ENCODE measurements at regions not wholly inside any gene's neighbourhood (a gene's known extent, or its start where the extent isn't known, plus 50 kb on each side); places are given as distances from the start of the nearest gene placed in this dataset.
A peak's percentile ranks its signal among the peaks of the same experiment; 100 is the strongest.

DNA sequence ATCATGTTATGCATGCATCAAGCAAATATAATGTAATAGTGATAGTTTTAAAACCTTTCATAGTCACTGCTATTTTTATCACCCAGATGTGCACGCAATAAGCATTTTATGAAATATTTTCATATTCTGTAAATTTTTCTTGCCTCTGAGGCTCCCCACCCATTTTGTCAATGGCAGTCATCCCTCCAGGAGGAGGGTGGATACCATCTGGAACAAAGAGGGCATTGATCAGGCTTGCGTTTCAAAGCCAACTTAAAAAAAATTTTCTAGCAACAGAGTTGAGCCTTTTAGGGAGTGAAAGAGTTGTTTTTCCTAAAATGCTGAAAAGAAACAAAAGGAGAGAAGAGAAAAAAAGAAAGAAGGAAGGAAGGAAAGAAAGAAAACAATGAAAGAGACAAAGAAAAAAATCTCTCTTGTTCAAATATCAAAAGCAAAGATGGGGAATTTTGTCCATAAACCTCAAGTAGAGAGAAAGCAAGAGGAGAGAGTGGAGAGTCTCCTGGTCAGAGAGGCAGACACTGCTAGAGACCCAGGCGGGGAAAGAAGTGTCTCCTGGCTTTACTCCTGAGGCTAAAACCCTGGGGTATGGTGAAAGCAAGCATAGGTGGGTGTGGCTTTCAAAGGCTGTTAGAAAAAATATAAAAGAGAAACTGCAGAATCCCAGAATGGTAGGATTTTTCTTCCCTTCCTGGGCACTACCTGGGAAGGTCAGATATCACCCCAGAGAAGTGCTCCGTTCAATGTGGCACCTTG, 63.6 kb upstream of the KLF12 start:
- H3K36me3 ChIP-seq (ENCODE audit: control insufficient read depth in 2 of 3, insufficient read depth in 3 of 3, low read length in 3 of 3), result no peaks in the 10 kb centered on the region
- no peak overlapping the region for H3K4me3 ChIP-seq (ENCODE audit: low read length in 3 of 3)
- intact Hi-C loops (cut with DNase I), result no loop called here
- H3K27me3 ChIP-seq (ENCODE audit: control insufficient read depth, insufficient read depth, low read length), result no peaks in the 10 kb centered on the region
- H3K9ac ChIP-seq (ENCODE audit: low read length in 3 of 3), result no peak overlapping the region
- no peak for FAIRE-seq
- TF ChIP-seq, protein P1, sequence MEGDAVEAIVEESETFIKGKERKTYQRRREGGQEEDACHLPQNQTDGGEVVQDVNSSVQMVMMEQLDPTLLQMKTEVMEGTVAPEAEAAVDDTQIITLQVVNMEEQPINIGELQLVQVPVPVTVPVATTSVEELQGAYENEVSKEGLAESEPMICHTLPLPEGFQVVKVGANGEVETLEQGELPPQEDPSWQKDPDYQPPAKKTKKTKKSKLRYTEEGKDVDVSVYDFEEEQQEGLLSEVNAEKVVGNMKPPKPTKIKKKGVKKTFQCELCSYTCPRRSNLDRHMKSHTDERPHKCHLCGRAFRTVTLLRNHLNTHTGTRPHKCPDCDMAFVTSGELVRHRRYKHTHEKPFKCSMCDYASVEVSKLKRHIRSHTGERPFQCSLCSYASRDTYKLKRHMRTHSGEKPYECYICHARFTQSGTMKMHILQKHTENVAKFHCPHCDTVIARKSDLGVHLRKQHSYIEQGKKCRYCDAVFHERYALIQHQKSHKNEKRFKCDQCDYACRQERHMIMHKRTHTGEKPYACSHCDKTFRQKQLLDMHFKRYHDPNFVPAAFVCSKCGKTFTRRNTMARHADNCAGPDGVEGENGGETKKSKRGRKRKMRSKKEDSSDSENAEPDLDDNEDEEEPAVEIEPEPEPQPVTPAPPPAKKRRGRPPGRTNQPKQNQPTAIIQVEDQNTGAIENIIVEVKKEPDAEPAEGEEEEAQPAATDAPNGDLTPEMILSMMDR (IDR thresholded peaks at IDR 0.05; ENCODE audit: borderline replicate concordance, extremely low read depth, insufficient read depth), result no peak
- no peaks in the 10 kb centered on the region for H3K4me1 ChIP-seq (ENCODE audit: control insufficient read depth in 2 of 3, insufficient read depth in 2 of 3, low read depth in 1 of 3, low read length in 3 of 3)
- no peaks in the 10 kb centered on the region for H3K9me3 ChIP-seq (ENCODE audit: control insufficient read depth in 2 of 3, insufficient read depth in 1 of 3, low read length in 3 of 3)
- DNase-seq, result no peak
- H3K27ac ChIP-seq (ENCODE audit: low read depth in 2 of 2, low read length in 2 of 2), result no peak overlapping the region

GRCh38 chr13:74194846-74195245, 60.6 kb upstream of the KLF12 start:
- FAIRE-seq (no peak), DNase-seq (no peak)
- Histone ChIP-seq H3K27ac (ENCODE audit: low read depth in 2 of 2, low read length in 2 of 2) (no peak overlapping the region), H3K4me3 (ENCODE audit: low read length in 3 of 3) (no peak overlapping the region), H3K27me3 (ENCODE audit: control insufficient read depth, insufficient read depth, low read length) (no peaks in the 10 kb centered on the region), H3K36me3 (ENCODE audit: control insufficient read depth in 2 of 3, insufficient read depth in 3 of 3, low read length in 3 of 3) (no peaks in the 10 kb centered on the region), H3K9me3 (ENCODE audit: control insufficient read depth in 2 of 3, insufficient read depth in 1 of 3, low read length in 3 of 3) (no peaks in the 10 kb centered on the region), H3K9ac (ENCODE audit: low read length in 3 of 3) (no peak overlapping the region), H3K4me1 (ENCODE audit: control insufficient read depth in 2 of 3, insufficient read depth in 2 of 3, low read depth in 1 of 3, low read length in 3 of 3) (no peaks in the 10 kb centered on the region)
- TF ChIP-seq, protein P1 (IDR thresholded peaks at IDR 0.05; ENCODE audit: borderline replicate concordance, extremely low read depth, insufficient read depth), result no peak
- intact Hi-C loops (cut with DNase I), result no loop called here

DNA sequence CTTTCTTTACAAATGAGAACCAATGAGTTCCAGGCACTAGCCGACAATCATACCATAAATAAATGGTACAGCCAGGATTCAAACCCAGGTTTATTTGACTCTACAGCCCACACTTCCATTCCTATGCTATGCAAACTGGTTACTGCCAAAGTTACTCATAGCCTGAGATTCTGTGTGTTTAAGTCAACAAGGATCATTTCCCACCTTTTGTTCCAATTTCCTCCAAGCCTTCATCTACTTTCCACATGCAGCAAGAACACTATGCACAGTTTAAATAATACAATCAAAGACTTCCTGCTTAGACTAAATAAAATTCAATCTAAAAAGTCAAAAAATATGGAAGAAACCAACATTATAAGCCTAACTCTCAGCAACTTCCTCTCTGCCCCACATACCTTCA, 59.2 kb upstream of the KLF12 start:
- DNase-seq (no peak), FAIRE-seq (no peak)
- intact Hi-C loops (cut with DNase I), result no loop called here
- no peaks in the 10 kb centered on the region for H3K27me3 ChIP-seq (ENCODE audit: control insufficient read depth, insufficient read depth, low read length)
- no peak overlapping the region for H3K27ac ChIP-seq (ENCODE audit: low read depth in 2 of 2, low read length in 2 of 2)
- no peaks in the 10 kb centered on the region for H3K36me3 ChIP-seq (ENCODE audit: control insufficient read depth in 2 of 3, insufficient read depth in 3 of 3, low read length in 3 of 3)
- TF ChIP-seq, protein P1 (IDR thresholded peaks at IDR 0.05; ENCODE audit: borderline replicate concordance, extremely low read depth, insufficient read depth), result no peak
- H3K4me1 ChIP-seq (ENCODE audit: control insufficient read depth in 2 of 3, insufficient read depth in 2 of 3, low read depth in 1 of 3, low read length in 3 of 3), result no peaks in the 10 kb centered on the region
- no peak overlapping the region for H3K4me3 ChIP-seq (ENCODE audit: low read length in 3 of 3)
- no peaks in the 10 kb centered on the region for H3K9me3 ChIP-seq (ENCODE audit: control insufficient read depth in 2 of 3, insufficient read depth in 1 of 3, low read length in 3 of 3)
- H3K9ac ChIP-seq (ENCODE audit: low read length in 3 of 3), result no peak overlapping the region

DNA sequence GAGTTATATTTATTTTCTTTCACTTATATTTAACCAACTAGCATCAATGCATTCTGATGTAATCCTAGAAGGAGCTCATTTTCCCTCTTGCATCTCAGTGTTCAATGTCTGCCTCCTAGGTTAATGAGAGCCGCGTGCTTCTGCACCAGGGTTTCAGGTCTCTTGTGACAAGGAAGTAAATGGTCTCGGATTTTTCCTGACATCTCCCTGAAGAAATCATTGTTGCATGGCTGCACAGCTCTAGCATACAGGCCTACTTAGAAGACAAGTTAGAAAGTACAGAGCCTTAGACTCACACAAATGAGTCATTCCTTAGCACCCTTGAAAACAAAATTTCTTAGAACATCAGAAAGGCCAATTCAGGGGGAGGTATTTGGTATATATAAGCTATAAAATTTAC, 57.2 kb upstream of the KLF12 start:
- no peaks in the 10 kb centered on the region for H3K27me3 ChIP-seq (ENCODE audit: control insufficient read depth, insufficient read depth, low read length)
- H3K27ac ChIP-seq (ENCODE audit: low read depth in 2 of 2, low read length in 2 of 2), result no peak overlapping the region
- TF ChIP-seq, protein P1 (IDR thresholded peaks at IDR 0.05; ENCODE audit: borderline replicate concordance, extremely low read depth, insufficient read depth), result no peak
- no peak for FAIRE-seq
- no peaks in the 10 kb centered on the region for H3K4me1 ChIP-seq (ENCODE audit: control insufficient read depth in 2 of 3, insufficient read depth in 2 of 3, low read depth in 1 of 3, low read length in 3 of 3)
- no peaks in the 10 kb centered on the region for H3K36me3 ChIP-seq (ENCODE audit: control insufficient read depth in 2 of 3, insufficient read depth in 3 of 3, low read length in 3 of 3)
- peak in 4 of 5 donors; percentile 47 to 75 (median 62) for DNase-seq
- no peak overlapping the region for H3K9ac ChIP-seq (ENCODE audit: low read length in 3 of 3)
- H3K9me3 ChIP-seq (ENCODE audit: control insufficient read depth in 2 of 3, insufficient read depth in 1 of 3, low read length in 3 of 3), result no peaks in the 10 kb centered on the region
- intact Hi-C loops (cut with DNase I), result no loop called here
- no peak overlapping the region for H3K4me3 ChIP-seq (ENCODE audit: low read length in 3 of 3)
